BE2C (cell line): ENCODE measurements at regions not wholly inside any gene's neighbourhood (a gene's known extent, or its start where the extent isn't known, plus 50 kb on each side); places are given as distances from the start of the nearest gene placed in this dataset.
"Not testable (repeated sequence)": the region's sequence is repeated elsewhere in the genome, so short reads cannot be mapped to it uniquely, and the experiment has no call there.

ENCODE experiments used
- DNase-seq: peaks from one replicate; pipeline ENCODE4 v3.0.0-alpha.2; 2020
- H3K27me3 ChIP-seq: fragments of 250-450 bp; sonication (Bioruptor Pico); 2 replicates; pipeline ENCODE4 v1.5.1; 2020; ENCODE audit warnings: mild to moderate bottlenecking
- H3K36me3 ChIP-seq: fragments of 250-450 bp; sonication (Bioruptor Pico); 2 replicates; pipeline ENCODE4 v1.5.1; 2020; ENCODE audit warnings: mild to moderate bottlenecking
- H3K4me1 ChIP-seq: fragments of 250-450 bp; sonication (Bioruptor Pico); 2 replicates; pipeline ENCODE4 v1.5.1; 2020
- H3K4me3 ChIP-seq: 2 replicates; pipeline ENCODE4 v1.5.1; 2011; ENCODE audit warnings: low read depth, low read length
- H3K9me3 ChIP-seq: fragments of 250-450 bp; sonication (Bioruptor Pico); 2 replicates; pipeline ENCODE4 v1.5.1; 2020
- TF ChIP-seq, protein P1 (sequence below): IDR thresholded peaks from 2 replicates; pipeline ENCODE4 v1.5.1; 2012; ENCODE audit warnings: mild to moderate bottlenecking, low read depth, low read length

DNA sequence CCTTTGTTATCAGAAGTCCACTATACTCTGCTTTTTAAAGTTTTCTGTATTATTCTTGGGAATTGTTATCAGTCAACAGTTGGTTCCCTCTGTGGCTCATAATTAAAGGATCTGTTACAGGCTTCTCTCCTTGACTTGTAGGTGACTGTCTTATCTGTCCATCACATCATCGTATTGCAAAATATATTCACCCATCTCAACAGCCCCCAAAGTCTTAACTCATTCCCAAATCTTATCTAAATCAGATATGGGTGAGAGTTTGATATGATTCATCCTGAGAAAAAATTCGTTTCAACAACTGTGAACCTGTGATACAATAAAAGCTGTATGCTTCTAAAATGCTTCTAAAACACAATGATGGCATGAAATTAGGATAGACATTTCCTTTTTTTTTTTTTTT lies 1245.6 kb upstream of the RAG2 start:
- Histone ChIP-seq H3K27me3 (no peaks in the 10 kb centered on the region), H3K36me3 (no peaks in the 10 kb centered on the region), H3K9me3 (no peaks in the 10 kb centered on the region), H3K4me1 (no peaks in the 10 kb centered on the region), H3K4me3 (no peak overlapping the region)
- TF ChIP-seq, protein P1, sequence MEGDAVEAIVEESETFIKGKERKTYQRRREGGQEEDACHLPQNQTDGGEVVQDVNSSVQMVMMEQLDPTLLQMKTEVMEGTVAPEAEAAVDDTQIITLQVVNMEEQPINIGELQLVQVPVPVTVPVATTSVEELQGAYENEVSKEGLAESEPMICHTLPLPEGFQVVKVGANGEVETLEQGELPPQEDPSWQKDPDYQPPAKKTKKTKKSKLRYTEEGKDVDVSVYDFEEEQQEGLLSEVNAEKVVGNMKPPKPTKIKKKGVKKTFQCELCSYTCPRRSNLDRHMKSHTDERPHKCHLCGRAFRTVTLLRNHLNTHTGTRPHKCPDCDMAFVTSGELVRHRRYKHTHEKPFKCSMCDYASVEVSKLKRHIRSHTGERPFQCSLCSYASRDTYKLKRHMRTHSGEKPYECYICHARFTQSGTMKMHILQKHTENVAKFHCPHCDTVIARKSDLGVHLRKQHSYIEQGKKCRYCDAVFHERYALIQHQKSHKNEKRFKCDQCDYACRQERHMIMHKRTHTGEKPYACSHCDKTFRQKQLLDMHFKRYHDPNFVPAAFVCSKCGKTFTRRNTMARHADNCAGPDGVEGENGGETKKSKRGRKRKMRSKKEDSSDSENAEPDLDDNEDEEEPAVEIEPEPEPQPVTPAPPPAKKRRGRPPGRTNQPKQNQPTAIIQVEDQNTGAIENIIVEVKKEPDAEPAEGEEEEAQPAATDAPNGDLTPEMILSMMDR = no peak
- no peak for DNase-seq

DNA sequence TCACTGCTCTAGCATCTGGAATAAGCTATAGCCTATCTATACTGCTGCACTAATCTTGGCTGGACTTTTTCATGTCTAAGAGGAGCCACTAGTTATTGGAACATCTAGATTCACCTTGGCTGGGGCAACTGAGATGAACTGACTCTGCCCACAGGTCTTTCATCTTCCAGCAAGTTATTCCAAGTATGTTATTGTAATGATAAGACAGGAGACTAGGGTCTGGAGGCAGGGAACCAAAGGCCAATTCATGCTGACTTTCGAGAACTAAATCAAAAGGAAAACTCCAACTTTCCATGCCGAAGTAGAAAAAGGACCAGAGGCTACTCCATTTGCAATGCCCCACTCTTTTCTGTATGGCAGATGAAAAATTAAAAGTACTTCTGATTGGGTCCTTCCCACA lies 1243.0 kb upstream of the RAG2 start:
- H3K4me1 ChIP-seq = no peaks in the 10 kb centered on the region
- no peak overlapping the region for H3K4me3 ChIP-seq
- DNase-seq = no peak
- no peaks in the 10 kb centered on the region for H3K27me3 ChIP-seq
- TF ChIP-seq, protein P1 = no peak
- H3K9me3 ChIP-seq = no peaks in the 10 kb centered on the region
- H3K36me3 ChIP-seq = no peaks in the 10 kb centered on the region

DNA sequence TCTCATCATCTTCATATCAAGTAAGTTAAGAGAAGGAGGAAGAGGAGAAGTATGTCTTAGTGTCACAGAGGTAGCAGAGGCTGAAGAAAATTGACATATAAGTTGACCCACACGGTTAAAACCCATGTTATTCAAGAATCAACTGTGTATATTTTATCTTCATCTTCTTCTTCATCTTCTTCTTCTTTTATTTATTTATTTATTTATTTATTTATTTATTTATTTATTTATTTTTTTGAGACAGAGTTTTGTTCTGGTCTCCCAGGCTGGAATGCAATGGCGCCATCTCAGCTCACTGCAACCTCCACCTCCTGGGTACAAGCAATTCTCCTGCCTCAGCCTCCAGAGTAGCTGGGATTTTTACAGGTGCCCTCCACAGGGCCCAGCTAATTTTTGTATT lies 1242.3 kb upstream of the RAG2 start:
- DNase-seq, H3K4me1 ChIP-seq, H3K36me3 ChIP-seq, H3K27me3 ChIP-seq, H3K4me3 ChIP-seq, H3K9me3 ChIP-seq: not testable (repeated sequence)

DNA sequence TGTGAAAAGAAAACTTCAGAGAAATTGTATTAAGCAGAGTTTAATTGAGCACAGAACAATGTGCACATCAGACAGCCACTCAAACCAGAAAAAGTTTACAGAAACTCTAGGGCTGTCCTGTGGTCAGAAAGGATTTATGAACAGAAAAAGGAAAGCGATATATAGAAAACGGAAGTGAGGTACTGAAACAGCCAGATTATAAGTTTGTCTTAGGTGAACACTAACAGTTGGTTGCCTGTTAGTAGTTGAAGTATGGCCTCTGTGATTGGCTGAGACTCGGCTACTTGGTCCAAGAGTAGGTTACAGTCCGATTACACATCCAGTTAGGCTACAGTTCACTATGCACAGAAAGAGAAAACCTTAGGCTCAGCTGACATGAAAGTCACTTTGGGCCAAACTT lies 1232.5 kb upstream of the RAG2 start:
- DNase-seq = no peak
- no peaks in the 10 kb centered on the region for H3K36me3 ChIP-seq
- no peaks in the 10 kb centered on the region for H3K4me1 ChIP-seq
- H3K4me3 ChIP-seq = no peak overlapping the region
- H3K9me3 ChIP-seq = no peaks in the 10 kb centered on the region
- H3K27me3 ChIP-seq = no peaks in the 10 kb centered on the region
- TF ChIP-seq, protein P1 = no peak

DNA sequence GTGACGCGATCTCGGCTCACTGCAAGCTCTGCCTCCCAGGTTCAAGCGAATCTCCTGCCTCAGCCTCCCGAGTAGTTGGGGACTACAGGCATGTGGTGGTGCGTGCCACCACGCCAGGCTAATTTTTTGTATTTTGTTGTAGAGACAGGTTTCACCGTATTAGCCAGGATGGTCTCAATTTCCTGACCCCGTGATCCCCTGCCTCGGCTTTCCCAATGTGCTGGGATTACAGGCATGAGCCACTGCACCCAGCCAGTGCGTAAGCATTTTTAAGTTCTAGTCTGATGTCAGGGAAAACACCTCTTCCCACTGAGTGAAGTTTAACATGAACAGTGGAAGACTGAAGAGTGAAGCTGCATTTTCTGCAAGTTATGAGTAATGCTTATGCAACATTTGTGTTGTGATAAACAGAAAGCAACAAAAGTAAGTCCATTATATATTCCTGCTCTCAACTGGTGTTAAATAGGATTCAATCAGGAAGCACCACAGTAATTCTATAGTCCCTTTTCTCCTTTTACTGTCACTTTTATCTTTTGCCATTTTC lies 1219.8 kb upstream of the RAG2 start:
- no peaks in the 10 kb centered on the region for H3K9me3 ChIP-seq
- no peak for DNase-seq
- H3K4me3 ChIP-seq = no peak overlapping the region
- no peaks in the 10 kb centered on the region for H3K36me3 ChIP-seq
- H3K4me1 ChIP-seq = no peaks in the 10 kb centered on the region
- TF ChIP-seq, protein P1 = no peak
- no peaks in the 10 kb centered on the region for H3K27me3 ChIP-seq

DNA sequence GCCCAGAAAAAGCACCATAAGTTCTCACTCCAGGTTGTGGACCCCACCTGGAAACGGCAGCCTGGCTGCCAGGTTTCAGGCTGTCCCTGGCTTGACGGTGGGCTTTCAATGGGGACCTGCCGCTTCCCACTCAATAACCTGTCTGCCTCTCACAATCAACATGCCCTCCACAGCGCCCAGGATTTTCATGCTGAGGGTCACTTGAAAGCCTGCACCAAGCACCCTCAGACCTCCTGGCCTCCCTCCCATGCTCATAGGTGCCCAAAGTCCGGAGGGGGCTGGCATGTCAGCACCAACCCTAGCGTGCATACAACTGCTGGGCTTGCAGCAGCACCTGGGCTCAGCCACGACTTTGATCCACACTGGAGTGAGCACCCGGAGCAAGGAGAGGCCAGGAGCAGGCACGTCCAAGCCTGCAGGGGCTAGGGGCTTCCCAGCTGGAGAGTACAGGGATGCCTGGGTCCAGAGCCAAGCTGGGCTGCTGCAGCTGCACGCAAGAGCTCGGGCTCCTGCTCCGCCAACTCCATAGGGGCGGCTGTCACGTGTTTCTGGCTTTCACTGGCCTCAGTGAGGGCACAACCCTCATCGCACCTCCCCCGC lies 1214.3 kb upstream of the RAG2 start:
- Histone ChIP-seq H3K4me1 (no peaks in the 10 kb centered on the region), H3K9me3 (no peaks in the 10 kb centered on the region), H3K36me3 (no peaks in the 10 kb centered on the region), H3K27me3 (no peaks in the 10 kb centered on the region), H3K4me3 (no peak overlapping the region)
- TF ChIP-seq, protein P1 = no peak
- DNase-seq = no peak
